Large intestine (tissue), 3 donors: ENCODE measurements at regions not wholly inside any gene's neighbourhood (a gene's known extent, or its start where the extent isn't known, plus 50 kb on each side); places are given as distances from the start of the nearest gene placed in this dataset.
A peak's percentile ranks its signal among the peaks of the same experiment; 100 is the strongest.

ENCODE experiments used
- DNase-seq, 2 donors: peaks; one replicate each; pipeline versions ENCODE4 v3.0.0 to v3.0.0-alpha.2; 2013
- H3K27ac ChIP-seq: one replicate; pipeline ENCODE4 v1.5.1; 2013; ENCODE audit warnings: low read length
- H3K27me3 ChIP-seq: 2 replicates; pipeline ENCODE4 v1.6.1; 2013; ENCODE audit warnings: low read length; ENCODE audit not compliant: control insufficient read depth, insufficient read depth
- H3K36me3 ChIP-seq: 2 replicates; pipeline ENCODE4 v1.6.1; 2013; ENCODE audit warnings: low read length; ENCODE audit not compliant: control insufficient read depth, insufficient read depth
- H3K4me1 ChIP-seq: one replicate; pipeline ENCODE4 v1.6.1; 2013; ENCODE audit warnings: low read length; ENCODE audit not compliant: control insufficient read depth, insufficient read depth
- H3K4me3 ChIP-seq: one replicate; pipeline ENCODE4 v1.5.1; 2013; ENCODE audit warnings: low read length
- H3K9me3 ChIP-seq: one replicate; pipeline ENCODE4 v1.6.1; 2013; ENCODE audit warnings: mild to moderate bottlenecking, low read depth, low read length, moderate library complexity; ENCODE audit not compliant: control insufficient read depth
- WGBS: methylation state at CpG from one replicate; pipeline ENCODE4 v1.1.5; 2013; ENCODE audit warnings: low lambda C conversion rate; ENCODE audit not compliant: insufficient coverage; 5-methylcytosine and 5-hydroxymethylcytosine counted together

GRCh38 chr5:117455236-117456233 is 880.9 kb upstream of the SEMA6A start:
- peak overlapping the region; percentile 49 for H3K27ac ChIP-seq

GRCh38 chr5:117454716-117455212 is 880.1 kb upstream of the SEMA6A start:
- H3K4me3 ChIP-seq: peak overlapping the region; percentile 61
- H3K36me3 ChIP-seq: no peaks in the 10 kb centered on the region
- no peaks in the 10 kb centered on the region for H3K27me3 ChIP-seq
- WGBS: no CpG with 5 or more reads among the region's 13 CpGs
- H3K27ac ChIP-seq: peak overlapping the region; percentile 49
- no peaks in the 10 kb centered on the region for H3K4me1 ChIP-seq
- DNase-seq: peak; percentile 78 to 88
- H3K9me3 ChIP-seq: no peaks in the 10 kb centered on the region

More at GRCh38 chr5:117455236-117456233, 880.9 kb upstream of the SEMA6A start:
- no peaks in the 10 kb centered on the region for H3K4me1 ChIP-seq
- peak; percentile 52 to 75 for DNase-seq
- H3K36me3 ChIP-seq: no peaks in the 10 kb centered on the region
- no peaks in the 10 kb centered on the region for H3K9me3 ChIP-seq
- peak overlapping the region; percentile 61 for H3K4me3 ChIP-seq
- H3K27me3 ChIP-seq: no peaks in the 10 kb centered on the region
- 100% methylated on average over 2 of the region's 21 CpGs for WGBS

- H3K36me3 ChIP-seq: no peaks in the 10 kb centered on the region
- H3K27me3 ChIP-seq: no peaks in the 10 kb centered on the region
- H3K4me1 ChIP-seq: no peaks in the 10 kb centered on the region
- no CpG with 5 or more reads among the region's 4 CpGs for WGBS
- DNase-seq: no peak
- H3K27ac ChIP-seq: no peak overlapping the region
- no peak overlapping the region for H3K4me3 ChIP-seq
- H3K9me3 ChIP-seq: no peaks in the 10 kb centered on the region
Observed at GRCh38 chr5:117436846-117437245, 862.2 kb upstream of the SEMA6A start.

- H3K27ac ChIP-seq: no peak overlapping the region
- H3K4me1 ChIP-seq: no peaks in the 10 kb centered on the region
- H3K4me3 ChIP-seq: no peak overlapping the region
- DNase-seq: no peak
- WGBS: 100% methylated on average over 1 of the region's 2 CpGs
- no peaks in the 10 kb centered on the region for H3K9me3 ChIP-seq
- H3K27me3 ChIP-seq: no peaks in the 10 kb centered on the region
- no peaks in the 10 kb centered on the region for H3K36me3 ChIP-seq
Observed at GRCh38 chr5:117435203-117435602, 860.6 kb upstream of the SEMA6A start.

GRCh38 chr5:117434254-117434653 is 859.6 kb upstream of the SEMA6A start:
- H3K27ac ChIP-seq: no peak overlapping the region
- no peaks in the 10 kb centered on the region for H3K9me3 ChIP-seq
- no peaks in the 10 kb centered on the region for H3K36me3 ChIP-seq
- no peak for DNase-seq
- H3K4me1 ChIP-seq: no peaks in the 10 kb centered on the region
- H3K27me3 ChIP-seq: no peaks in the 10 kb centered on the region
- no peak overlapping the region for H3K4me3 ChIP-seq

- Histone ChIP-seq H3K36me3 (no peaks in the 10 kb centered on the region), H3K27ac (no peak overlapping the region), H3K4me1 (no peaks in the 10 kb centered on the region), H3K4me3 (no peak overlapping the region), H3K9me3 (no peaks in the 10 kb centered on the region), H3K27me3 (no peaks in the 10 kb centered on the region)
- DNase-seq: no peak
- no CpG with 5 or more reads among the region's 1 CpG for WGBS
Observed at GRCh38 chr5:117433818-117434217, 859.2 kb upstream of the SEMA6A start.

GRCh38 chr5:117431091-117431490 is 856.5 kb upstream of the SEMA6A start:
- no peaks in the 10 kb centered on the region for H3K36me3 ChIP-seq
- H3K4me3 ChIP-seq: no peak overlapping the region
- no peak for DNase-seq
- no CpG with 5 or more reads among the region's 3 CpGs for WGBS
- H3K4me1 ChIP-seq: no peaks in the 10 kb centered on the region
- no peak overlapping the region for H3K27ac ChIP-seq
- no peaks in the 10 kb centered on the region for H3K27me3 ChIP-seq
- H3K9me3 ChIP-seq: no peaks in the 10 kb centered on the region

GRCh38 chr5:117425163-117425562 is 850.5 kb upstream of the SEMA6A start:
- H3K4me3 ChIP-seq: no peak overlapping the region
- DNase-seq: no peak
- no peak overlapping the region for H3K27ac ChIP-seq
- H3K4me1 ChIP-seq: no peaks in the 10 kb centered on the region
- H3K36me3 ChIP-seq: no peaks in the 10 kb centered on the region
- 100% methylated on average over 2 of the region's 3 CpGs for WGBS
- peaks cover 3% of the 10 kb centered on the region for H3K9me3 ChIP-seq
- no peaks in the 10 kb centered on the region for H3K27me3 ChIP-seq

GRCh38 chr5:117424559-117424958 is 849.9 kb upstream of the SEMA6A start:
- DNase-seq: no peak
- H3K27ac ChIP-seq: no peak overlapping the region
- no peaks in the 10 kb centered on the region for H3K27me3 ChIP-seq
- H3K36me3 ChIP-seq: no peaks in the 10 kb centered on the region
- no CpG with 5 or more reads among the region's 2 CpGs for WGBS
- H3K4me3 ChIP-seq: no peak overlapping the region
- no peaks in the 10 kb centered on the region for H3K4me1 ChIP-seq
- peaks cover 3% of the 10 kb centered on the region for H3K9me3 ChIP-seq

GRCh38 chr5:117417501-117417900 is 842.9 kb upstream of the SEMA6A start:
- no peaks in the 10 kb centered on the region for H3K36me3 ChIP-seq
- H3K4me1 ChIP-seq: no peaks in the 10 kb centered on the region
- no peaks in the 10 kb centered on the region for H3K27me3 ChIP-seq
- H3K4me3 ChIP-seq: no peak overlapping the region
- no peak overlapping the region for H3K27ac ChIP-seq
- DNase-seq: no peak
- peaks cover 3% of the 10 kb centered on the region for H3K9me3 ChIP-seq
- WGBS: 83% methylated on average over 1 of the region's 1 CpG
